HG03439 (cell line): ENCODE measurements at regions not wholly inside any gene's neighbourhood (a gene's known extent, or its start where the extent isn't known, plus 50 kb on each side); places are given as distances from the start of the nearest gene placed in this dataset.

Experiments
- ATAC-seq: cut with Tn5 transposase; IDR thresholded peaks from one replicate; pipeline ENCODE4 v1.9.1; 2021; ENCODE audit warnings: mild to moderate bottlenecking, moderate library complexity; ENCODE audit not compliant: unreplicated experiment

- ATAC-seq = no peak
Measured at GRCh38 chr12:91565846-91566245, 383.2 kb upstream of the DCN start.

- no peak for ATAC-seq
Measured at GRCh38 chr12:91565246-91565645, 382.6 kb upstream of the DCN start.

- ATAC-seq = no peak
Measured at GRCh38 chr12:91563011-91563765, 380.6 kb upstream of the DCN start.

- no peak for ATAC-seq
Measured at GRCh38 chr12:91562476-91562875, 379.9 kb upstream of the DCN start.

DNA sequence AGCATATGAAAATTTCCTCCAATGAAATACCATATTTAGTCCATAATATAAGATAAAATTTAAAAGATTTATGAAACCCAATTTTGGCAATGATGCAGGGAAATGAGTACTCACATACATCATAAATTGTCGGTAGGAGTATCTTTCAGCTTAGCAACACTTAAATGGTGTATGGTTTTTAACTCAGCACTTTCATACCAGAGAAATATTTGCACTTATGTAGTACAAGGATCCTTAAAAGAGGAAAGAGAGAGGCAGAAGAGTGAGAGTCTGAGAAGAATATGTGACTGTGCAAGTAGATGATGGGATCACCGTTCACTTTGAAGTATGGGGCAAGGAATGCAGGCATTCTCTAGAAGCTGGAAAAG lies 379.3 kb upstream of the DCN start:
- no peak for ATAC-seq

- no peak for ATAC-seq
Measured at GRCh38 chr12:91561301-91561957, 378.8 kb upstream of the DCN start.

DNA sequence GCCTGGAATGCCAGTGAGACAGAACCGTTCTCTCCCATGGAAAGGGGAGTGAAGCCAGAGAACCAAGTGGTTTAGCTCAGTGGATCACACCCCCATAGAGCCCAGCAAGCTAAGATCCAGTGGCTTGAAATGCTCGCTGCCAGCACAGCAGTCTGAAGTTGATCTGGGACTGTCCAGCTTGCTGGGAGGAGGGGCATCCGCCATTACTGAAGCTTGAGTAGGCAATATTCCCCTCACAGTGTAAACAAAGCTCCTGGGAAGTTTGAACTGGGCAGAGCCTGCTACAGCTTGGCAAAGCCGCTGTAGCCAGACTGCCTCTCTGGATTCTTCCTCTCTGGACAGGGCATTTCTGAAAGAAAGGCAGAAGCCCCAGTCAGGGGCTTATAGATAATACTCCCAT lies 374.3 kb upstream of the DCN start:
- no peak for ATAC-seq

- no peak for ATAC-seq
Measured at GRCh38 chr12:91555436-91556415, 373.1 kb upstream of the DCN start.

- ATAC-seq = no peak
Measured at GRCh38 chr12:91551927-91552326, 369.3 kb upstream of the DCN start.

DNA sequence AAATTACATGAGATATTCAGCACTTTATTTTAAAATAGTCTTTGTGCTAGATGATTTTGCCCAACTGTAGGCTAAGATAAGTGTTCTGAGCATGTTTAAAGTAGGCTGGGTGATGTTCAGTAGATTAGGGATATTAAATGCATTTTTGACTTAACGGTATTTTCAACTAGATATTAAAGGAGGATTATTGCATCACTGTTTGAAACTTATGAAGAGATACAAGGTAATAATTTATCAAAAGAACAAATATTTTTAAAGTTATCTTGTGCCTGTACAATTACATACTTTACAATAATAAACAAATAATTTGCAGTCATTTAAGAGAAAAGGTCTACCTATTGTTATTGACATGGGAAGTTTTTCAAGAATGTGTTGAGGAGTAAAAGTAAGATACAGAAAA lies 368.6 kb upstream of the DCN start:
- no peak for ATAC-seq

DNA sequence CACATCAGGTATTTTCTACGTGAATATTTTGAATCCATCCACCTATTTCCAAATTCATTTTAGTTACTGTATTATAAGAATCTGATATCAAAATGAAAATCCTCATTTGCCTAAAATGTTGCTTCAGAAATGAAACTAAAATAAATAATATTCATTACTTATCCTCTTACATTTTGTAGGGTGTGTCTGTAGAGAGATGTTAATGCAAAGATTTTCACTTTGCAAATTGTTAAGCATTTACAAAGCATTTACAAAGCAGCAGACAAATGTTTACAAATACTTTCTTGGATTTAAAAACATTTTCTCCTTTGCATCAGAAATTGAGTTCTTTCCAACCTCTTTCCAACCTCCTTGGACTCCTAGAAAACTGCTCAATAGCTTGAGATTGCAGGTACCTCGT lies 360.0 kb upstream of the DCN start:
- ATAC-seq = no peak

- no peak for ATAC-seq
Measured at GRCh38 chr12:91542067-91542466, 359.4 kb upstream of the DCN start.

DNA sequence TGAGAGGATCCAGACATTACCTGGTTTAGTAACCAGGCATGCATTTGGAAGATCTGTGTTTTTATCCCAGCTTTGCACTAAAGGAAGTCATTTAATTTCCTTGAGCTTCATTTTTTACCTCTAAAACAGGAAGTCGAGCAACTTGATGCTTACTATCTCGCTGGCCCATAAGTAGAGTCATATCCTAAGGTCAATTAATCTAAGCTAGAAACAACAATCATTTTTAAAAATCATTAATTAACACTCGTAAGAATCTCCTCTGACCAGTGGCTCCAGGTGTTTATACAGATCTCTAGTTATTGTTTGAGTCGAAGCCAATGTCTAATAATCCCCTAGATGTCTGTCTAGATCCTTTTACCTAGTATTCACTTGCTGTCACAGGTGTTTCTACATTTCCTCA lies 355.8 kb upstream of the DCN start:
- no peak for ATAC-seq

- ATAC-seq = no peak
Measured at GRCh38 chr12:91533366-91533765, 350.7 kb upstream of the DCN start.

GRCh38 chr12:91529829-91530228 lies 347.2 kb upstream of the DCN start:
- no peak for ATAC-seq

DNA sequence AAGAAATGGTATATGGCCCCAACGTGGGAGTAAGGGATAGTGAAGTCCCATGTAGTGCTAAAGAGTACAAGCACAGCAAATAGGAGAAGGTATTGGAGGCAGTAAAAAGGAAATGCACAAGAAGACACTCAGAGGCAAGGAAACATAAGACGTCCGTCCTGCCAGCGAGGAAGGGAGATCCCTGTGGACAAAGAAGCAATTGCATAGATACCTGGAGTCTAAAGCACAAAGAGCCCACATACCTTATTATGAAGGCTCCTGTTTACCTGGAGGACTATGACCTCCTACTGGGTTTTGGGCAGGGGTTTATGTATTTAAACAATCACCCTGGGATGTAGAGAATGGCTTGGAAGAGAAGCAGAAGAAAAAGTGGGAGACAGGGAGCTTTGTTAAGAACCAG lies 341.2 kb upstream of the DCN start:
- ATAC-seq = no peak

DNA sequence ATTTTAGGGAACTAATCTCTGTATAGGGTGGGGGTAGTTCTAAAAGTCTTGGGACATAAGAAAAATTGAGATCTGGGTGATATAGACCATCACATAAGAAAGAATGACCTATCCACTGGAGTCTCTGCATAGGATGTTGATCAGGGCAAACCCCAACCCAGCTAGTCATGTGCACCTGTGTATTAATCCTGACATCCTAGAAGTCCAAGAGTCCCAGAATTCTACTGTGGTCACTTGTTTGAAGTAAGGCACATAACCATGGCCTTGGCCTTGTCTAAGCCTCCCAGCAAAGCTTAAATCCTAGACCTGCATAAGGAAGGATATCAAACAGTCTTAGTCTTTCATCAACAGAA lies 334.1 kb upstream of the DCN start:
- no peak for ATAC-seq

DNA sequence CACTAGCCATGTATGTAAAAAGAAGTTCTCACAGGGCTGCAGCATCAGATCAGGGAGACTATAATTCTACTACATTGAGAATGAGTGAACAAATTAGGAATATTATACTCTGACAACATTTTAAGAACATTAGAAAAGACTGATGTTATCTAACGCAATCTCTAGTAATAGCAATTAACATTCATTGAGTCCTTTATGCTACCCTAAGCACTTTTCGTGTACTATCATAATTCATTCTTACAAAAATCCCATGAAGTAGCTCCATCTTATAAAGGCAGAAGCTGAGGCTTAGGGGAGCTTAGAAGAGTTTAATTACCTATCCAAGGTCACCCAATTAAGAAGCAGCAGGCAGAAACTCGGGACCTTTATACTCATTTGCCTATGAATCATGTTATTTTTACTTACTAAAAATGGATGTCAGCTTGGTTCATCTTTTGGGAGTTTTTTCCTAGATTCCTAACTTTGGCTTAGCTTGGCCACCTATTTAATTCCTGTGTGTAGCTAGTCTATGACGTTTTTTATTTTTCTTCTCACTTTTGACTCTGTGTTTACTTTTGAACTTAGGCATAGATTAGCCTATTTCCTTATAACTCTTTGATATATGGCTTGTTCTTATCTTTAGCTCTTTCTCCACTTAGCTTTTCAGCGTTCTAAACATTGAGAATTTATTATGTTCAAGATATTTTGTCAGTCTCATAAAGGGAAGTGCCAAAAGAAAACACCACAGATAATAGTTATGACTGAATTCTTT lies 333.5 kb upstream of the DCN start:
- no peak for ATAC-seq

DNA sequence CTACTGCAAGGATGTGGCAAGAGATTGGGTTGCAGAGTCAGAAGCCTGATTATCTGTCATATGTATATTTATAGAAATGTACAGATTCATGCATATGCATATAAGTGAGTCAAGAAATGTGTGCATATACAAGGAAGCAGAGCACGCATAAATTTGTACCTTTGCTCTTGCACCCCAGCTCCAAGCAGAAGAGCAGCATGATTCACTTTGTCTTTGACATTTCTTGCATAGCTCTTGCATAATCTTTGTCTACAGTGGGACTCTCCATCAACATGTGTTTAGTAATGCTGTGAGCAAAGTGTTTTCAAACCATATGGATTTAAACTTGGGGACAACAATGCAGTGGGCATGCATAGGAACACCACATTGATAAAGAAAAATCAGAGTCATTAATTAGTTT lies 330.7 kb upstream of the DCN start:
- no peak for ATAC-seq

GRCh38 chr12:91511795-91512420 lies 329.3 kb upstream of the DCN start:
- ATAC-seq = no peak

DNA sequence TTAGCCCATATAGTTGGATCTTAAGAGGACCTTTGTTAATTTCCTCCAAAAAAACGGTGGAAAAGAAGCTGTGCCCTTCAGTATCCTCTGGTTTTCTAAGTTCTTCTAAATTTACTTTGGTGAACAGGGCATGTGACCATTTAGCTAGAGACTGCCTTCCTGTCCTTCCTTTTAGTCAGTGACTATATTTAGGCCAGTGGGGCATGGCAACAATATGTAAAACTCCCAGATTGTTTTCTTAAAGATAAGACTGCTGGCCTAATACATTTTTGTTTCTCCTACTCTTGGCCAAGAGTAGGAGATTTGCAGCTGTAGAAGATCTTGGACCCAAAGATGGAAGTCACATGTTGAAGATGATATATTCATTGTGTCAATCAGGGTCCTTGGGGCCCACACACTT lies 325.1 kb upstream of the DCN start:
- ATAC-seq = no peak
